Osteoblast (primary cell): ENCODE measurements at regions not wholly inside any gene's neighbourhood (a gene's known extent, or its start where the extent isn't known, plus 50 kb on each side); places are given as distances from the start of the nearest gene placed in this dataset.

ENCODE experiments used
- DNase-seq: peaks from one replicate; pipeline ENCODE4 v3.0.0; 2011; ENCODE audit warnings: low spot score, mixed read lengths; ENCODE audit not compliant: insufficient read length; ENCODE audit errors: missing footprints
- H2AFZ ChIP-seq: 2 replicates; pipeline ENCODE4 v1.6.0; 2011; ENCODE audit warnings: mild to moderate bottlenecking, low read length
- H3K27ac ChIP-seq: 2 replicates; pipeline ENCODE4 v1.5.1; 2011; ENCODE audit warnings: mild to moderate bottlenecking, low read depth, low read length, moderate library complexity
- H3K27me3 ChIP-seq: 2 replicates; pipeline ENCODE4 v1.6.0; 2012; ENCODE audit warnings: mild to moderate bottlenecking, control low read depth, inconsistent platforms, low read length, moderate library complexity; ENCODE audit not compliant: insufficient read depth
- H3K36me3 ChIP-seq: 2 replicates; pipeline ENCODE4 v1.5.1; 2011; ENCODE audit warnings: mild to moderate bottlenecking, low read length, control low read depth, moderate library complexity; ENCODE audit not compliant: insufficient read depth
- H3K4me1 ChIP-seq: 2 replicates; pipeline ENCODE4 v1.5.1; 2011; ENCODE audit warnings: mild to moderate bottlenecking, low read length, control low read depth, moderate library complexity; ENCODE audit not compliant: insufficient read depth
- H3K4me2 ChIP-seq: 2 replicates; pipeline ENCODE4 v1.6.0; 2011; ENCODE audit warnings: mild to moderate bottlenecking, low read length; ENCODE audit not compliant: insufficient read depth
- H3K4me3 ChIP-seq: fragments of 200-600 bp; sonication (generic); 3 replicates; pipeline ENCODE4 v1.5.1; 2012; ENCODE audit warnings: mild to moderate bottlenecking, low read length, inconsistent platforms; ENCODE audit not compliant: insufficient read depth
- H3K79me2 ChIP-seq: 2 replicates; pipeline ENCODE4 v1.6.0; 2012; ENCODE audit warnings: mild to moderate bottlenecking, low read length, control low read depth, inconsistent platforms; ENCODE audit not compliant: insufficient read depth
- H3K9me3 ChIP-seq: 2 replicates; pipeline ENCODE4 v1.5.1; 2011; ENCODE audit warnings: low read depth, low read length, control low read depth
- H4K20me1 ChIP-seq: 2 replicates; pipeline ENCODE4 v1.6.0; 2012; ENCODE audit warnings: mild to moderate bottlenecking, low read length, control low read depth; ENCODE audit not compliant: insufficient read depth
- CTCF ChIP-seq: IDR thresholded peaks from 2 replicates; pipeline ENCODE4 v1.5.1; 2011; ENCODE audit warnings: mild to moderate bottlenecking, low read depth, low read length, moderate library complexity; ENCODE audit errors: extremely low read depth

- no peak overlapping the region for H3K4me2 ChIP-seq
- H3K79me2 ChIP-seq: no peaks in the 10 kb centered on the region
- H3K27me3 ChIP-seq: no peaks in the 10 kb centered on the region
- H4K20me1 ChIP-seq: no peaks in the 10 kb centered on the region
- H3K27ac ChIP-seq: no peak overlapping the region
- DNase-seq: no peak
- no peaks in the 10 kb centered on the region for H3K36me3 ChIP-seq
- H2AFZ ChIP-seq: no peak overlapping the region
- no peak for TF ChIP-seq CTCF
- H3K9me3 ChIP-seq: no peaks in the 10 kb centered on the region
- no peak overlapping the region for H3K4me3 ChIP-seq
- H3K4me1 ChIP-seq: peaks cover 12% of the 10 kb centered on the region
Measured at GRCh38 chr10:77727481-77727880, 89.9 kb upstream of the KCNMA1 start.

- Histone ChIP-seq H3K4me3 (no peak overlapping the region), H3K27me3 (no peaks in the 10 kb centered on the region), H3K27ac (no peak overlapping the region), H4K20me1 (no peaks in the 10 kb centered on the region), H3K36me3 (no peaks in the 10 kb centered on the region), H3K4me1 (peaks cover 12% of the 10 kb centered on the region), H3K9me3 (no peaks in the 10 kb centered on the region), H3K4me2 (no peak overlapping the region), H2AFZ (no peak overlapping the region), H3K79me2 (no peaks in the 10 kb centered on the region)
- DNase-seq: no peak
- TF ChIP-seq CTCF: no peak
Measured at GRCh38 chr10:77726732-77727131, 89.1 kb upstream of the KCNMA1 start.

GRCh38 chr10:77726301-77726700 lies 88.7 kb upstream of the KCNMA1 start:
- Histone ChIP-seq H3K4me3 (no peak overlapping the region), H3K27me3 (no peaks in the 10 kb centered on the region), H4K20me1 (no peaks in the 10 kb centered on the region), H3K9me3 (no peaks in the 10 kb centered on the region), H3K4me2 (no peak overlapping the region), H2AFZ (no peak overlapping the region), H3K27ac (no peak overlapping the region), H3K36me3 (no peaks in the 10 kb centered on the region), H3K79me2 (no peaks in the 10 kb centered on the region), H3K4me1 (peaks cover 12% of the 10 kb centered on the region)
- no peak for TF ChIP-seq CTCF
- DNase-seq: no peak

- Histone ChIP-seq H3K27ac (no peak overlapping the region), H3K27me3 (no peaks in the 10 kb centered on the region), H3K36me3 (no peaks in the 10 kb centered on the region), H3K4me3 (no peak overlapping the region), H3K4me1 (peaks cover 12% of the 10 kb centered on the region), H4K20me1 (no peaks in the 10 kb centered on the region), H3K9me3 (no peaks in the 10 kb centered on the region), H3K4me2 (no peak overlapping the region), H3K79me2 (no peaks in the 10 kb centered on the region), H2AFZ (no peak overlapping the region)
- DNase-seq: no peak
- no peak for TF ChIP-seq CTCF
Measured at GRCh38 chr10:77724820-77725219, 87.2 kb upstream of the KCNMA1 start.
